Activated CD4-positive, alpha-beta T cell treated with anti-CD3 and anti-CD28 coated beads, Interleukin-2, amount 50 U/mL, for 48 hours (primary cell): ENCODE measurements at regions not wholly inside any gene's neighbourhood (a gene's known extent, or its start where the extent isn't known, plus 50 kb on each side); places are given as distances from the start of the nearest gene placed in this dataset.
"Not testable (repeated sequence)": the region's sequence is repeated elsewhere in the genome, so short reads cannot be mapped to it uniquely, and the experiment has no call there.

Experiments
- DNase-seq, 2 experiments: peaks; one replicate each; pipeline ENCODE4 v3.0.0-alpha.2; 2020

- DNase-seq, result no peak
These were observed 50.5 kb upstream of the FOXP2 start for GRCh38 chr7:114364151-114364550.

- no peak for DNase-seq
These were observed 51.3 kb upstream of the FOXP2 start for GRCh38 chr7:114363292-114363691.

GRCh38 chr7:114358911-114359310 lies 55.7 kb upstream of the FOXP2 start:
- DNase-seq, result no peak

- no peak for DNase-seq
These were observed 58.5 kb upstream of the FOXP2 start for GRCh38 chr7:114356133-114356532.

GRCh38 chr7:114354306-114354705 lies 60.3 kb upstream of the FOXP2 start:
- DNase-seq, result no peak

- no peak for DNase-seq
These were observed 69.1 kb upstream of the FOXP2 start for GRCh38 chr7:114345494-114345893.

- no peak for DNase-seq
These were observed 70.5 kb upstream of the FOXP2 start for GRCh38 chr7:114343949-114344708.

GRCh38 chr7:114342431-114343179 lies 72.0 kb upstream of the FOXP2 start:
- no peak for DNase-seq

- DNase-seq, result no peak
These were observed 73.0 kb upstream of the FOXP2 start for GRCh38 chr7:114341648-114342047.

GRCh38 chr7:114334989-114335388 lies 79.6 kb upstream of the FOXP2 start:
- no peak for DNase-seq

- DNase-seq, result not testable (repeated sequence)
These were observed 85.2 kb upstream of the FOXP2 start for GRCh38 chr7:114329458-114329857.

- no peak for DNase-seq
These were observed 97.0 kb upstream of the FOXP2 start for GRCh38 chr7:114317450-114318098.

- DNase-seq, result no peak
These were observed 102.0 kb upstream of the FOXP2 start for GRCh38 chr7:114312649-114313048.

GRCh38 chr7:114310345-114311110 lies 104.1 kb upstream of the FOXP2 start:
- DNase-seq, result no peak

GRCh38 chr7:114309729-114310128 lies 104.9 kb upstream of the FOXP2 start:
- DNase-seq, result no peak

- no peak for DNase-seq
These were observed 111.3 kb upstream of the FOXP2 start for GRCh38 chr7:114303301-114303700.

GRCh38 chr7:114302858-114303257 lies 111.8 kb upstream of the FOXP2 start:
- DNase-seq, result no peak

GRCh38 chr7:114298011-114298410 lies 116.6 kb upstream of the FOXP2 start:
- no peak for DNase-seq

GRCh38 chr7:114297121-114297520 lies 117.5 kb upstream of the FOXP2 start:
- DNase-seq, result no peak

GRCh38 chr7:114295522-114295921 lies 119.1 kb upstream of the FOXP2 start:
- no peak for DNase-seq

GRCh38 chr7:114294036-114294435 lies 120.6 kb upstream of the FOXP2 start:
- DNase-seq, result no peak

GRCh38 chr7:114293289-114294012 lies 121.2 kb upstream of the FOXP2 start:
- DNase-seq, result no peak
